ENCODE measurements at regions not wholly inside any gene's neighbourhood (a gene's known extent, or its start where the extent isn't known, plus 50 kb on each side); places are given as distances from the start of the nearest gene placed in this dataset.

- H3K36me3 ChIP-seq: no peaks in the 10 kb centered on the region
- no peak for DNase-seq
- WGBS, 2 donors: 67 to 75% methylated on average over 4 of the region's 4 CpGs
- H3K4me3 ChIP-seq: no peak overlapping the region
- intact Hi-C loops (cut with DNase I): no loop called here
- no peaks in the 10 kb centered on the region for H3K4me1 ChIP-seq
- TF ChIP-seq POLR2A (IDR thresholded peaks at IDR 0.05): no peak
- no peak for TF ChIP-seq CTCF (IDR thresholded peaks at IDR 0.05)
- no peaks in the 10 kb centered on the region for H3K9me3 ChIP-seq
- no peak overlapping the region for H3K27ac ChIP-seq
- no peaks in the 10 kb centered on the region for H3K27me3 ChIP-seq
These were observed 158.8 kb upstream of the ZNF804B start for GRCh38 chr7:88600695-88601094.

GRCh38 chr7:88599528-88599927, 160.0 kb upstream of the ZNF804B start:
- DNase-seq: no peak
- Histone ChIP-seq H3K36me3 (no peaks in the 10 kb centered on the region), H3K27ac (no peak overlapping the region), H3K4me1 (no peaks in the 10 kb centered on the region), H3K9me3 (no peaks in the 10 kb centered on the region), H3K27me3 (no peaks in the 10 kb centered on the region), H3K4me3 (no peak overlapping the region)
- TF ChIP-seq CTCF (IDR thresholded peaks at IDR 0.05) (no peak), POLR2A (IDR thresholded peaks at IDR 0.05) (no peak)
- WGBS, 2 donors: 51 to 53% methylated on average over 3 of the region's 3 CpGs
- intact Hi-C loops (cut with DNase I): no loop called here

- Histone ChIP-seq H3K27ac (no peak overlapping the region), H3K4me3 (no peak overlapping the region), H3K36me3 (no peaks in the 10 kb centered on the region), H3K9me3 (peaks cover 0 to 3% (median 0%) of the 10 kb centered on the region in 3 donors), H3K4me1 (no peaks in the 10 kb centered on the region), H3K27me3 (no peaks in the 10 kb centered on the region)
- intact Hi-C loops (cut with DNase I): no loop called here
- DNase-seq: no peak
- no peak for TF ChIP-seq CTCF (IDR thresholded peaks at IDR 0.05)
- TF ChIP-seq POLR2A (IDR thresholded peaks at IDR 0.05): no peak
- 43 to 52% methylated on average over 2 of the region's 2 CpGs for WGBS, 2 donors
These were observed 161.5 kb upstream of the ZNF804B start for GRCh38 chr7:88597941-88598425.

- no peak overlapping the region for H3K4me3 ChIP-seq
- peaks cover 0 to 5% (median 3%) of the 10 kb centered on the region in 3 donors for H3K9me3 ChIP-seq
- H3K27me3 ChIP-seq: no peaks in the 10 kb centered on the region
- no peak overlapping the region for H3K27ac ChIP-seq
- TF ChIP-seq CTCF (IDR thresholded peaks at IDR 0.05) (no peak), POLR2A (IDR thresholded peaks at IDR 0.05) (no peak)
- intact Hi-C loops (cut with DNase I): no loop called here
- no peaks in the 10 kb centered on the region for H3K36me3 ChIP-seq
- WGBS, 2 donors: 65 to 71% methylated on average over 2 of the region's 2 CpGs
- no peak for DNase-seq
- no peaks in the 10 kb centered on the region for H3K4me1 ChIP-seq
These were observed 168.5 kb upstream of the ZNF804B start for GRCh38 chr7:88590963-88591362.

- intact Hi-C loops (cut with DNase I): no loop called here
- no peak for TF ChIP-seq POLR2A (IDR thresholded peaks at IDR 0.05)
- TF ChIP-seq CTCF (IDR thresholded peaks at IDR 0.05): no peak
- Histone ChIP-seq H3K27ac (no peak overlapping the region), H3K4me1 (no peaks in the 10 kb centered on the region), H3K9me3 (peaks cover 0 to 5% (median 3%) of the 10 kb centered on the region in 3 donors), H3K4me3 (no peak overlapping the region), H3K36me3 (no peaks in the 10 kb centered on the region), H3K27me3 (no peaks in the 10 kb centered on the region)
- DNase-seq: no peak
- WGBS, 2 donors: 38 to 42% methylated on average over 1 of the region's 1 CpG
These were observed 169.6 kb upstream of the ZNF804B start for GRCh38 chr7:88589927-88590326.

Data from esophagus squamous epithelium (tissue), 5 donors.